ENCODE measurements at regions not wholly inside any gene's neighbourhood (a gene's known extent, or its start where the extent isn't known, plus 50 kb on each side); places are given as distances from the start of the nearest gene placed in this dataset.

GRCh38 chr4:186806679-186807421, 83.2 kb upstream of the FAT1 start:
- no peak overlapping the region for H3K4me3 Mint-ChIP-seq
- no peaks in the 10 kb centered on the region for H3K36me3 Mint-ChIP-seq (ENCODE audit: insufficient read depth)
- H3K4me1 Mint-ChIP-seq (ENCODE audit: low read depth in 2 of 2): no peaks in the 10 kb centered on the region
- H3K9me3 Mint-ChIP-seq: peaks cover 0 to 3% of the 10 kb centered on the region in 2 donors
- DNase-seq (no peak), ATAC-seq (replicated peaks) (no peak)
- H3K27me3 Mint-ChIP-seq: no peaks in the 10 kb centered on the region
- H3K27ac Mint-ChIP-seq: no peak overlapping the region

- Mint-ChIP-seq H3K27ac (no peak overlapping the region), H3K27me3 (no peaks in the 10 kb centered on the region), H3K9me3 (peaks cover 0 to 6% of the 10 kb centered on the region in 2 donors), H3K4me1 (ENCODE audit: low read depth in 2 of 2) (no peaks in the 10 kb centered on the region), H3K36me3 (ENCODE audit: insufficient read depth) (no peaks in the 10 kb centered on the region), H3K4me3 (no peak overlapping the region)
- ATAC-seq (replicated peaks): no peak
- no peak for DNase-seq
These were observed 84.4 kb upstream of the FAT1 start for GRCh38 chr4:186807808-186808629.

- ATAC-seq (replicated peaks): no peak
- Mint-ChIP-seq H3K27me3 (no peaks in the 10 kb centered on the region), H3K27ac (no peak overlapping the region), H3K4me1 (ENCODE audit: low read depth in 2 of 2) (no peaks in the 10 kb centered on the region), H3K4me3 (no peak overlapping the region), H3K9me3 (peaks cover 0 to 6% of the 10 kb centered on the region in 2 donors), H3K36me3 (ENCODE audit: insufficient read depth) (no peaks in the 10 kb centered on the region)
- DNase-seq: no peak
These were observed 85.0 kb upstream of the FAT1 start for GRCh38 chr4:186808630-186809018.

- ATAC-seq (replicated peaks) (no peak), DNase-seq (no peak)
- H3K27me3 Mint-ChIP-seq: no peaks in the 10 kb centered on the region
- no peaks in the 10 kb centered on the region for H3K4me1 Mint-ChIP-seq (ENCODE audit: low read depth in 2 of 2)
- peaks cover 0 to 4% of the 10 kb centered on the region in 2 donors for H3K9me3 Mint-ChIP-seq
- H3K27ac Mint-ChIP-seq: no peak overlapping the region
- no peak overlapping the region for H3K4me3 Mint-ChIP-seq
- H3K36me3 Mint-ChIP-seq (ENCODE audit: insufficient read depth): no peaks in the 10 kb centered on the region
These were observed 85.4 kb upstream of the FAT1 start for GRCh38 chr4:186809070-186809469.

GRCh38 chr4:186810613-186811150, 87.0 kb upstream of the FAT1 start:
- H3K27ac Mint-ChIP-seq: no peak overlapping the region
- DNase-seq (no peak), ATAC-seq (replicated peaks) (no peak)
- no peaks in the 10 kb centered on the region for H3K4me1 Mint-ChIP-seq (ENCODE audit: low read depth in 2 of 2)
- peaks cover 0 to 4% of the 10 kb centered on the region in 2 donors for H3K9me3 Mint-ChIP-seq
- H3K27me3 Mint-ChIP-seq: no peaks in the 10 kb centered on the region
- H3K36me3 Mint-ChIP-seq (ENCODE audit: insufficient read depth): no peaks in the 10 kb centered on the region
- no peak overlapping the region for H3K4me3 Mint-ChIP-seq

GRCh38 chr4:186812592-186812991, 88.9 kb upstream of the FAT1 start:
- Mint-ChIP-seq H3K9me3 (peaks cover 0 to 4% of the 10 kb centered on the region in 2 donors), H3K4me1 (ENCODE audit: low read depth in 2 of 2) (no peaks in the 10 kb centered on the region), H3K36me3 (ENCODE audit: insufficient read depth) (no peaks in the 10 kb centered on the region), H3K27me3 (no peaks in the 10 kb centered on the region), H3K27ac (no peak overlapping the region), H3K4me3 (no peak overlapping the region)
- DNase-seq (no peak), ATAC-seq (replicated peaks) (no peak)

- H3K4me3 Mint-ChIP-seq: no peak overlapping the region
These were observed 89.9 kb upstream of the FAT1 start for GRCh38 chr4:186813377-186814068.

GRCh38 chr4:186814535-186815070, 90.9 kb upstream of the FAT1 start:
- DNase-seq (no peak), ATAC-seq (replicated peaks) (no peak)
- Mint-ChIP-seq H3K27me3 (no peaks in the 10 kb centered on the region), H3K4me1 (ENCODE audit: low read depth in 2 of 2) (no peaks in the 10 kb centered on the region), H3K9me3 (peaks cover 0 to 4% of the 10 kb centered on the region in 2 donors), H3K4me3 (no peak overlapping the region), H3K27ac (no peak overlapping the region), H3K36me3 (ENCODE audit: insufficient read depth) (no peaks in the 10 kb centered on the region)

More at GRCh38 chr4:186813377-186814068, 89.9 kb upstream of the FAT1 start:
- Mint-ChIP-seq H3K9me3 (peaks cover 0 to 4% of the 10 kb centered on the region in 2 donors), H3K27me3 (no peaks in the 10 kb centered on the region), H3K4me1 (ENCODE audit: low read depth in 2 of 2) (no peaks in the 10 kb centered on the region), H3K27ac (no peak overlapping the region), H3K36me3 (ENCODE audit: insufficient read depth) (no peaks in the 10 kb centered on the region)
- no peak for ATAC-seq (replicated peaks)
- no peak for DNase-seq

- no peak overlapping the region for H3K27ac Mint-ChIP-seq
- no peak for ATAC-seq (replicated peaks)
- no peak for DNase-seq
- H3K4me1 Mint-ChIP-seq (ENCODE audit: low read depth in 2 of 2): no peaks in the 10 kb centered on the region
- no peak overlapping the region for H3K4me3 Mint-ChIP-seq
- H3K36me3 Mint-ChIP-seq (ENCODE audit: insufficient read depth): no peaks in the 10 kb centered on the region
- H3K9me3 Mint-ChIP-seq: peaks cover 4 to 7% of the 10 kb centered on the region in 2 donors
- H3K27me3 Mint-ChIP-seq: no peaks in the 10 kb centered on the region
These were observed 95.9 kb upstream of the FAT1 start for GRCh38 chr4:186819342-186820086.

- H3K4me3 Mint-ChIP-seq: no peak overlapping the region
- H3K27me3 Mint-ChIP-seq: no peaks in the 10 kb centered on the region
- no peak overlapping the region for H3K27ac Mint-ChIP-seq
- DNase-seq (no peak), ATAC-seq (replicated peaks) (no peak)
- H3K4me1 Mint-ChIP-seq (ENCODE audit: low read depth in 2 of 2): no peaks in the 10 kb centered on the region
- no peaks in the 10 kb centered on the region for H3K36me3 Mint-ChIP-seq (ENCODE audit: insufficient read depth)
- H3K9me3 Mint-ChIP-seq: peaks cover 4 to 7% of the 10 kb centered on the region in 2 donors
These were observed 96.8 kb upstream of the FAT1 start for GRCh38 chr4:186820391-186820891.

GRCh38 chr4:186823989-186824388, 100.3 kb upstream of the FAT1 start:
- no peaks in the 10 kb centered on the region for H3K36me3 Mint-ChIP-seq (ENCODE audit: insufficient read depth)
- ATAC-seq (replicated peaks) (no peak), DNase-seq (no peak)
- H3K27me3 Mint-ChIP-seq: no peaks in the 10 kb centered on the region
- no peaks in the 10 kb centered on the region for H3K4me1 Mint-ChIP-seq (ENCODE audit: low read depth in 2 of 2)
- H3K9me3 Mint-ChIP-seq: peaks cover 8 to 11% of the 10 kb centered on the region in 2 donors
- H3K27ac Mint-ChIP-seq: no peak overlapping the region
- H3K4me3 Mint-ChIP-seq: no peak overlapping the region

GRCh38 chr4:186825069-186825468, 101.4 kb upstream of the FAT1 start:
- no peak overlapping the region for H3K27ac Mint-ChIP-seq
- no peaks in the 10 kb centered on the region for H3K27me3 Mint-ChIP-seq
- ATAC-seq (replicated peaks) (no peak), DNase-seq (no peak)
- no peak overlapping the region for H3K4me3 Mint-ChIP-seq
- H3K4me1 Mint-ChIP-seq (ENCODE audit: low read depth in 2 of 2): no peaks in the 10 kb centered on the region
- peaks cover 10 to 14% of the 10 kb centered on the region in 2 donors for H3K9me3 Mint-ChIP-seq
- no peaks in the 10 kb centered on the region for H3K36me3 Mint-ChIP-seq (ENCODE audit: insufficient read depth)
